Loucy (cell line): ENCODE measurements at regions not wholly inside any gene's neighbourhood (a gene's known extent, or its start where the extent isn't known, plus 50 kb on each side); places are given as distances from the start of the nearest gene placed in this dataset.

Source experiments
- H2AFZ ChIP-seq: fragments of 200-600 bp; sonication (generic); 2 replicates; pipeline ENCODE4 v1.6.0; 2016; ENCODE audit warnings: antibody characterized with exemption, mild to moderate bottlenecking, low read length, moderate library complexity
- H3F3A ChIP-seq: fragments of 200-600 bp; 2 replicates; pipeline ENCODE4 v1.6.0; 2016; ENCODE audit warnings: antibody characterized with exemption, low read depth, mild to moderate bottlenecking
- H3K27me3 ChIP-seq: fragments of 200-600 bp; sonication (generic); 2 replicates; pipeline ENCODE4 v1.6.1; 2014; ENCODE audit warnings: low read length, mild to moderate bottlenecking; ENCODE audit not compliant: insufficient read depth, poor library complexity, severe bottlenecking
- H3K36me3 ChIP-seq: fragments of 200-600 bp; sonication (generic); 2 replicates; pipeline ENCODE4 v1.6.1; 2016; ENCODE audit warnings: low read length; ENCODE audit not compliant: insufficient read depth
- H3K4me1 ChIP-seq: fragments of 200-600 bp; sonication (generic); 2 replicates; pipeline ENCODE4 v1.5.1; 2014; ENCODE audit warnings: low read length, mild to moderate bottlenecking; ENCODE audit not compliant: insufficient read depth, poor library complexity, severe bottlenecking
- H3K4me2 ChIP-seq: fragments of 200-600 bp; sonication (generic); 2 replicates; pipeline ENCODE4 v1.6.0; 2014; ENCODE audit warnings: antibody characterized with exemption, low read length, low read depth, mild to moderate bottlenecking; ENCODE audit not compliant: poor library complexity, severe bottlenecking
- H3K4me3 ChIP-seq: fragments of 200-600 bp; sonication (generic); 2 replicates; pipeline ENCODE4 v1.5.1; 2014; ENCODE audit warnings: low read length, mild to moderate bottlenecking, mixed read lengths; ENCODE audit not compliant: poor library complexity, severe bottlenecking
- H3K79me2 ChIP-seq: fragments of 200-600 bp; sonication (generic); 2 replicates; pipeline ENCODE4 v1.6.1; 2014; ENCODE audit warnings: low read length; ENCODE audit not compliant: insufficient read depth
- H3K9ac ChIP-seq: fragments of 200-600 bp; sonication (generic); 2 replicates; pipeline ENCODE4 v1.6.0; 2014; ENCODE audit warnings: mild to moderate bottlenecking, low read depth, low read length, moderate library complexity; ENCODE audit not compliant: poor library complexity, severe bottlenecking
- H3K9me2 ChIP-seq: fragments of 200-600 bp; sonication (generic); replicated peaks from 2 replicates; pipeline ENCODE4 v1.6.1; 2016; ENCODE audit warnings: low read depth, low read length, mixed read lengths
- H3K9me3 ChIP-seq: fragments of 200-600 bp; sonication (generic); 2 replicates; pipeline ENCODE4 v1.6.1; 2014; ENCODE audit warnings: mild to moderate bottlenecking, antibody characterized with exemption, low read length, low read depth; ENCODE audit not compliant: insufficient read depth
- H4K20me1 ChIP-seq: fragments of 200-600 bp; sonication (generic); 2 replicates; pipeline ENCODE4 v1.6.0; 2014; ENCODE audit warnings: antibody characterized with exemption, low read length, mild to moderate bottlenecking; ENCODE audit not compliant: insufficient read depth, poor library complexity, severe bottlenecking
- CTCF ChIP-seq: fragments of 200-600 bp; sonication (generic); conservative IDR thresholded peaks from 2 replicates; pipeline ENCODE4 v1.5.1; 2014; ENCODE audit warnings: mild to moderate bottlenecking, antibody characterized with exemption, low read length
- EZH2phosphoT487 ChIP-seq: fragments of 200-600 bp; IDR thresholded peaks from 2 replicates; pipeline ENCODE4 v1.6.1; 2018; ENCODE audit warnings: antibody characterized with exemption, mild to moderate bottlenecking, moderate library complexity, borderline replicate concordance

DNA sequence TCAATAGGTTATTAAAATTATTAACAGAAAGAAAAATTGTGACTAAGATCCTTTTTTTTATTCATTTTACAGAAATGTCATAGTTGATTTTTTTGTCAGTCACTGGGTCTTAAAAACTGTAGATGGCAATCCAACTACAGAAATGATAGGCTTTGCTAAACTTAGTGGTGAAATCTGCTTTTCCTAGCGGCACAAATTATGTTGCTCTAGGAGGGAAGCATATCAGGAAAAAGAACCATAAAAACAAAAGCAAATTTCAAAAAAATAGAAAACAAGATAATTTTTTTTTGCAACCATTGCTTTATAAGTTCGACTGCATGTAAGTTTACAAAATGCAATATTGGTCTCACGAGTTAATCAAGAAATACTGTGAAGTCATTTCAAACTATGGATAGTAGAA lies 443.5 kb upstream of the IGFBP7 start:
- H3K4me1 ChIP-seq, result no peaks in the 10 kb centered on the region
- no peaks in the 10 kb centered on the region for H3K27me3 ChIP-seq
- H3K4me3 ChIP-seq, result no peak overlapping the region
- no peaks in the 10 kb centered on the region for H3K9me3 ChIP-seq
- H3K9me2 ChIP-seq, result no peaks in the 10 kb centered on the region
- H3K79me2 ChIP-seq, result no peaks in the 10 kb centered on the region
- TF ChIP-seq EZH2phosphoT487 (no peak), CTCF (no peak)
- no peaks in the 10 kb centered on the region for H3F3A ChIP-seq
- no peak overlapping the region for H3K9ac ChIP-seq
- no peak overlapping the region for H2AFZ ChIP-seq
- H4K20me1 ChIP-seq, result no peaks in the 10 kb centered on the region
- no peaks in the 10 kb centered on the region for H3K36me3 ChIP-seq
- no peak overlapping the region for H3K4me2 ChIP-seq

DNA sequence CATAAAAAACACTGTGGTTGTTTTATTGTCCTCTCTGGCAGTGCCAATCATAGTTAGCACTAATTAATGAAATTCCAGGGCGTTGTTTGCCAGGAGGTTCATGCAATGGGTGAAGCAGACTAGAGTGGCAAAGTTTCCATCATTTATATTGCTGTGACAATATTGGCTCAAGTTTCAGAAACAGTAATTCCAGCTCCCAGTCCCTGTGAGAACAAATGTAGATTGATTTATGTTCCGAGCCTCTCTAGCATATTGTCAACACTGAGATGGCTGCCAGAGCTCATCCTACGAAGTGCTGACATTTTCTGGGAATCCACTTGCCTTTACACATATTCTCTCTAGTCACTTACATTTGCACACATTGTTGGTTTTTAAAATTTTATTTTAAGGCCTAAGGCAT lies 440.0 kb upstream of the IGFBP7 start:
- Histone ChIP-seq H3K9ac (no peak overlapping the region), H3K27me3 (no peaks in the 10 kb centered on the region), H4K20me1 (no peaks in the 10 kb centered on the region), H3K9me2 (no peaks in the 10 kb centered on the region), H3F3A (no peaks in the 10 kb centered on the region), H3K4me1 (no peaks in the 10 kb centered on the region), H3K9me3 (no peaks in the 10 kb centered on the region), H3K79me2 (no peaks in the 10 kb centered on the region), H3K36me3 (no peaks in the 10 kb centered on the region), H3K4me2 (no peak overlapping the region), H2AFZ (no peak overlapping the region), H3K4me3 (no peak overlapping the region)
- TF ChIP-seq EZH2phosphoT487 (no peak), CTCF (no peak)

GRCh38 chr4:57548856-57549255 lies 438.7 kb upstream of the IGFBP7 start:
- no peaks in the 10 kb centered on the region for H3K36me3 ChIP-seq
- TF ChIP-seq EZH2phosphoT487 (no peak), CTCF (no peak)
- H4K20me1 ChIP-seq, result no peaks in the 10 kb centered on the region
- H3F3A ChIP-seq, result no peaks in the 10 kb centered on the region
- no peaks in the 10 kb centered on the region for H3K9me2 ChIP-seq
- H2AFZ ChIP-seq, result no peak overlapping the region
- no peak overlapping the region for H3K4me2 ChIP-seq
- H3K4me3 ChIP-seq, result no peak overlapping the region
- no peak overlapping the region for H3K9ac ChIP-seq
- no peaks in the 10 kb centered on the region for H3K27me3 ChIP-seq
- H3K79me2 ChIP-seq, result no peaks in the 10 kb centered on the region
- H3K4me1 ChIP-seq, result no peaks in the 10 kb centered on the region
- no peaks in the 10 kb centered on the region for H3K9me3 ChIP-seq
